HepG2 (cell line): ENCODE measurements at regions not wholly inside any gene's neighbourhood (a gene's known extent, or its start where the extent isn't known, plus 50 kb on each side); places are given as distances from the start of the nearest gene placed in this dataset.

Experiments used
- ATAC-seq: fragments of 200-7000 bp; cut with Tn5 transposase; 3 replicates; pipeline ENCODE4 v1.9.1; 2020; ENCODE audit warnings: mild to moderate bottlenecking, moderate library complexity
- BruUV-seq: library from RNA; stranded (reverse); fragments of 400-500 nt; replicated peaks from 2 replicates; lab custom pipeline; 2021; lab: Mats Ljungman, UMichigan
- CTCF ChIA-PET: fragments of 300-600 bp; formaldehyde crosslinking; extraction: SDS; loops from one replicate; lab custom pipeline; 2021; ENCODE audit warnings: low total read pairs, inconsistent platforms, low intra/inter-chr PET ratio; lab: Yijun Ruan, JAX
- POLR2A ChIA-PET: fragments of 350-600 bp; sonication (Branson Sonifier 250); formaldehyde crosslinking; loops from one replicate; lab custom pipeline; 2020; ENCODE audit warnings: antibody characterized with exemption, inconsistent platforms; lab: Yijun Ruan, JAX
- DNase-seq: peaks from one replicate; pipeline ENCODE4 v3.0.0-alpha.2; 2015; ENCODE audit warnings: low spot score
- FAIRE-seq: peaks from 3 replicates; lab custom pipeline; 2011; peaks lifted over from hg19 to GRCh38; lab: Jason Lieb, UNC
- H2AFZ ChIP-seq: one replicate; pipeline ENCODE4 v1.6.1; 2011; ENCODE audit warnings: low read length, inconsistent platforms
- H3K27ac ChIP-seq: fragments of 300-600 bp; 3 replicates; pipeline ENCODE4 v1.8.0; 2011; ENCODE audit warnings: mixed run types, mild to moderate bottlenecking, mixed read lengths, low read length, inconsistent platforms; ENCODE audit not compliant: insufficient read depth; ENCODE audit errors: extremely low read length
- H3K27me3 ChIP-seq, 2 experiments: fragments of 200-600 bp in 1 of 2; 2 replicates in 1 of 2; 3 replicates in 1 of 2; pipeline versions ENCODE4 v1.6.0 to v1.8.0; 2011; ENCODE audit warnings: low read length in 2 of 2, mild to moderate bottlenecking in 2 of 2, moderate library complexity in 2 of 2, inconsistent platforms in 1 of 2; ENCODE audit not compliant: insufficient read depth in 2 of 2, control insufficient read depth in 1 of 2
- H3K36me3 ChIP-seq, 2 experiments: fragments of 200-600 bp in 1 of 2; replicated peaks in 1 of 2; 2 replicates in 1 of 2; 3 replicates in 1 of 2; pipeline versions ENCODE4 v1.5.1 to v1.8.0; 2011; ENCODE audit warnings: low read length in 2 of 2, inconsistent platforms in 1 of 2; ENCODE audit not compliant: insufficient read depth in 2 of 2, control insufficient read depth in 1 of 2
- H3K4me1 ChIP-seq: 2 replicates; pipeline ENCODE4 v1.5.1; 2012; ENCODE audit warnings: low read length, inconsistent platforms; ENCODE audit not compliant: insufficient read depth
- H3K4me2 ChIP-seq: 2 replicates; pipeline ENCODE4 v1.6.0; 2011; ENCODE audit warnings: low read depth, low read length, inconsistent platforms
- H3K4me3 ChIP-seq, 3 experiments: fragments of 200-600 bp in 1 of 3; sonication (generic), shearing (Covaris generic) in 1 of 3; replicated peaks in 1 of 3; 2 replicates each; pipeline ENCODE4 v1.5.1; 2011 to 2016; ENCODE audit warnings: low read length in 3 of 3, inconsistent platforms in 2 of 3, low read depth in 2 of 3, mild to moderate bottlenecking in 2 of 3, control low read depth in 1 of 3, mixed read lengths in 1 of 3; ENCODE audit not compliant: insufficient read depth in 1 of 3
- H3K79me2 ChIP-seq: one replicate; pipeline ENCODE4 v1.6.1; 2011; ENCODE audit warnings: low read length, inconsistent platforms; ENCODE audit not compliant: insufficient read depth
- H3K9ac ChIP-seq: 2 replicates; pipeline ENCODE4 v1.6.0; 2011; ENCODE audit warnings: mild to moderate bottlenecking, low read depth, low read length, inconsistent platforms; ENCODE audit not compliant: insufficient read depth
- H3K9me3 ChIP-seq: 2 replicates; pipeline ENCODE4 v1.5.1; 2012; ENCODE audit warnings: mild to moderate bottlenecking, low read length
- H4K20me1 ChIP-seq: 2 replicates; pipeline ENCODE4 v1.6.0; 2011; ENCODE audit warnings: inconsistent platforms, mild to moderate bottlenecking, low read length, moderate library complexity; ENCODE audit not compliant: insufficient read depth
- BRD4 ChIP-seq: sonication (generic); formaldehyde crosslinking; IDR thresholded peaks from 2 replicates; pipeline ENCODE4 v1.4.0; 2020; ENCODE audit warnings: missing genetic modification reagents
- CCAR2 ChIP-seq: fragments of 200-400 bp; formaldehyde crosslinking; optimal IDR thresholded peaks from 2 replicates; pipeline ENCODE3; 2018; ENCODE audit warnings: low read depth, mild to moderate bottlenecking, low read length, moderate library complexity
- CHCHD3 ChIP-seq: sonication (generic); formaldehyde crosslinking; IDR thresholded peaks from 2 replicates; pipeline ENCODE4 v1.8.0; 2022; ENCODE audit warnings: mild to moderate bottlenecking, missing genetic modification reagents, moderate library complexity
- HNRNPL ChIP-seq: fragments of 200-400 bp; formaldehyde crosslinking; IDR thresholded peaks from 2 replicates; pipeline ENCODE4 v1.6.1; 2017; ENCODE audit warnings: mild to moderate bottlenecking, low read depth, low read length
- RARA ChIP-seq: IDR thresholded peaks from 2 replicates; pipeline ENCODE4 v1.6.1; 2016; ENCODE audit warnings: missing genetic modification reagents, missing compliant biosample characterization
- ZBTB8A ChIP-seq: sonication (generic); formaldehyde crosslinking; IDR thresholded peaks from 2 replicates; pipeline ENCODE4 v1.4.0; 2020; ENCODE audit warnings: mild to moderate bottlenecking, low read depth, missing genetic modification reagents, borderline replicate concordance
- ZNF101 ChIP-seq: sonication (generic); formaldehyde crosslinking; IDR thresholded peaks from 2 replicates; pipeline ENCODE4 v1.4.0; 2020; ENCODE audit warnings: mild to moderate bottlenecking, low read depth, missing genetic modification reagents, borderline replicate concordance
- ZNF317 ChIP-seq: sonication (generic); formaldehyde crosslinking; IDR thresholded peaks from 2 replicates; pipeline ENCODE4 v1.5.0; 2020; ENCODE audit warnings: mild to moderate bottlenecking, missing genetic modification reagents
- ZNF564 ChIP-seq: sonication (generic); formaldehyde crosslinking; IDR thresholded peaks from 2 replicates; pipeline ENCODE4 v1.8.1; 2023; ENCODE audit warnings: mild to moderate bottlenecking, missing genetic modification reagents
- ZNF644 ChIP-seq: IDR thresholded peaks from 2 replicates; pipeline ENCODE4 v1.6.1; 2016; ENCODE audit warnings: low read depth
- ZNF720 ChIP-seq: sonication (generic); formaldehyde crosslinking; IDR thresholded peaks from 2 replicates; pipeline ENCODE4 v1.4.0; 2020; ENCODE audit warnings: missing genetic modification reagents
- ZSCAN25 ChIP-seq: sonication (generic); formaldehyde crosslinking; IDR thresholded peaks from 2 replicates; pipeline ENCODE4 v1.8.0; 2022; ENCODE audit warnings: mild to moderate bottlenecking, missing genetic modification reagents
- WGBS: methylation state at CpG from one replicate; pipeline ENCODE4 v1.1.6; 2017; ENCODE audit warnings: low lambda C conversion rate; 5-methylcytosine and 5-hydroxymethylcytosine counted together
- in situ Hi-C: cut with HindIII; loops from 2 replicates; pipeline ENCODE4 v1.10.0; 2017; ENCODE audit warnings: low pct_unique_long_range_greater_than_20kb; ENCODE audit not compliant: extremely low pct_ligation_motif_present
- intact Hi-C: fragments of 100-400 bp; cut with micrococcal nuclease; formaldehyde crosslinking; loops from one replicate; pipeline ENCODE4 v1.10.0; 2022; ENCODE audit not compliant: unreplicated experiment
- TF ChIP-seq, protein P1 (sequence below): sonication (generic); formaldehyde crosslinking; IDR thresholded peaks from 2 replicates; pipeline ENCODE4 v1.9.0; 2021; ENCODE audit warnings: missing genetic modification reagents, mild to moderate bottlenecking, borderline replicate concordance
- TF ChIP-seq, protein P2 (sequence below): sonication (generic); formaldehyde crosslinking; IDR thresholded peaks from 2 replicates; pipeline ENCODE4 v1.5.0; 2020; ENCODE audit warnings: missing genetic modification reagents, mild to moderate bottlenecking, borderline replicate concordance
- TF ChIP-seq, protein P3 (sequence below): sonication (generic); formaldehyde crosslinking; IDR thresholded peaks from 2 replicates; pipeline ENCODE4 v1.5.1; 2020; ENCODE audit warnings: missing genetic modification reagents, mild to moderate bottlenecking, borderline replicate concordance

DNA sequence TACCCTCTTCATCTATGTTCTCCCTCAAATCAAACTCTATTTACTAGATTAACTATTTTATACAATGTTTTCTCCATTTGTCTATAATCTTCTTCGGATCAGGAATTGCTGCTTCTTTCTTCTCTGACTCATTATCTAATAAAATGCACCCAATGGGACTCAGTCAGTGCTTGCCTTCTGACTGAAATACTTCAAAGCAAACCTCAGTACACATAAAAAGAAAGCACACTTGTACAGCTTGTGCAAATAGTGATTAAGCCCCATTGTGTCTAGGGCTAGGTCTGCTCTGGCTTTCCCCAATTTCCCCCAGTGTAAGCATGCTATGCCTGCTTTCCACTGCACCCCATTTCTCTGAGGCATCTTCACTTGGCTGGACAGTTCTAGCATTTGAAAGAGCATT, 118.6 kb upstream of the C11orf87 start:
- no peak for TF ChIP-seq ZNF720
- TF ChIP-seq CCAR2 = no peak
- TF ChIP-seq CHCHD3 (CRISPR knock-in tag) = no peak
- no peak for TF ChIP-seq ZNF101 (CRISPR knock-in tag)
- TF ChIP-seq HNRNPL = no peak
- TF ChIP-seq, protein P1, sequence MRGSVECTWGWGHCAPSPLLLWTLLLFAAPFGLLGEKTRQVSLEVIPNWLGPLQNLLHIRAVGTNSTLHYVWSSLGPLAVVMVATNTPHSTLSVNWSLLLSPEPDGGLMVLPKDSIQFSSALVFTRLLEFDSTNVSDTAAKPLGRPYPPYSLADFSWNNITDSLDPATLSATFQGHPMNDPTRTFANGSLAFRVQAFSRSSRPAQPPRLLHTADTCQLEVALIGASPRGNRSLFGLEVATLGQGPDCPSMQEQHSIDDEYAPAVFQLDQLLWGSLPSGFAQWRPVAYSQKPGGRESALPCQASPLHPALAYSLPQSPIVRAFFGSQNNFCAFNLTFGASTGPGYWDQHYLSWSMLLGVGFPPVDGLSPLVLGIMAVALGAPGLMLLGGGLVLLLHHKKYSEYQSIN = no peak
- no peak for TF ChIP-seq ZNF644
- TF ChIP-seq, protein P2, sequence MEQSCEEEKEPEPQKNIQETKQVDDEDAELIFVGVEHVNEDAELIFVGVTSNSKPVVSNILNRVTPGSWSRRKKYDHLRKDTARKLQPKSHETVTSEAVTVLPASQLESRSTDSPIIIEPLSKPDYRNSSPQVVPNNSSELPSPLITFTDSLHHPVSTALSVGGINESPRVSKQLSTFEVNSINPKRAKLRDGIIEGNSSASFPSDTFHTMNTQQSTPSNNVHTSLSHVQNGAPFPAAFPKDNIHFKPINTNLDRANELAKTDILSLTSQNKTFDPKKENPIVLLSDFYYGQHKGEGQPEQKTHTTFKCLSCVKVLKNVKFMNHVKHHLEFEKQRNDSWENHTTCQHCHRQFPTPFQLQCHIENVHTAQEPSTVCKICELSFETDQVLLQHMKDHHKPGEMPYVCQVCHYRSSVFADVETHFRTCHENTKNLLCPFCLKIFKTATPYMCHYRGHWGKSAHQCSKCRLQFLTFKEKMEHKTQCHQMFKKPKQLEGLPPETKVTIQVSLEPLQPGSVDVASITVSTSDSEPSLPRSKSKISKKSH (CRISPR knock-in tag) = no peak
- no peak for TF ChIP-seq ZNF317 (CRISPR knock-in tag)
- no peak for TF ChIP-seq BRD4 (CRISPR knock-in tag)
- no peak for TF ChIP-seq ZNF564 (CRISPR knock-in tag)
- TF ChIP-seq RARA (CRISPR knock-in tag) = no peak
- TF ChIP-seq ZBTB8A (CRISPR knock-in tag) = no peak
- TF ChIP-seq ZSCAN25 (CRISPR knock-in tag) = no peak
- TF ChIP-seq, protein P3, sequence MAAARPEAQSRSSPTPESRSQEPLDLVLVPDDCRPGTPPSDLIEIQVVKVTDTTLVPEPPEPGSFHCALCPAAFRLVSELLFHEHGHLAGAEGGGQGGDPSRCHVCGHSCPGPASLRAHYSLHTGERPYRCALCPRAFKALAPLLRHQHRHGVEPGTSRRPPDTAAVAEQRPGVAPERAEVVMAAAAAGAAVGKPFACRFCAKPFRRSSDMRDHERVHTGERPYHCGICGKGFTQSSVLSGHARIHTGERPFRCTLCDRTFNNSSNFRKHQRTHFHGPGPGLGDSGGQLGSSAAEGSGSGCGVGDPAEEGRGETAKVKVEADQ = no peak
- TF ChIP-seq, all 625 proteins: peak for 0
- H3K4me1 ChIP-seq = no peaks in the 10 kb centered on the region
- intact Hi-C loops (no loop called here), in situ Hi-C loops (no loop called here)
- no peak for FAIRE-seq
- H3K4me2 ChIP-seq = no peak overlapping the region
- no peak overlapping the region for H3K9ac ChIP-seq
- no peaks in the 10 kb centered on the region for H4K20me1 ChIP-seq
- H2AFZ ChIP-seq = no peak overlapping the region
- no peak overlapping the region for H3K4me3 ChIP-seq
- no peaks in the 10 kb centered on the region for H3K79me2 ChIP-seq
- ChIA-PET POLR2A (no interaction called here), CTCF (no interaction called here)
- H3K9me3 ChIP-seq = no peaks in the 10 kb centered on the region
- no peak overlapping the region for H3K27ac ChIP-seq
- no peaks in the 10 kb centered on the region for H3K36me3 ChIP-seq
- ATAC-seq = no peak
- no peaks in the 10 kb centered on the region for H3K27me3 ChIP-seq
- DNase-seq = no peak
- BruUV-seq = no TSS peak
- 5% methylated on average over 1 of the region's 1 CpG for WGBS
